GM18867 (cell line): ENCODE measurements at regions not wholly inside any gene's neighbourhood (a gene's known extent, or its start where the extent isn't known, plus 50 kb on each side); places are given as distances from the start of the nearest gene placed in this dataset.

ENCODE experiments used
- ATAC-seq: cut with Tn5 transposase; IDR thresholded peaks from one replicate; pipeline ENCODE4 v1.9.1; 2021; ENCODE audit warnings: mild to moderate bottlenecking, moderate library complexity; ENCODE audit not compliant: unreplicated experiment

- no peak for ATAC-seq
Observed at GRCh38 chr11:103530257-103530656, 421.0 kb downstream of the DYNC2H1 start.

DNA sequence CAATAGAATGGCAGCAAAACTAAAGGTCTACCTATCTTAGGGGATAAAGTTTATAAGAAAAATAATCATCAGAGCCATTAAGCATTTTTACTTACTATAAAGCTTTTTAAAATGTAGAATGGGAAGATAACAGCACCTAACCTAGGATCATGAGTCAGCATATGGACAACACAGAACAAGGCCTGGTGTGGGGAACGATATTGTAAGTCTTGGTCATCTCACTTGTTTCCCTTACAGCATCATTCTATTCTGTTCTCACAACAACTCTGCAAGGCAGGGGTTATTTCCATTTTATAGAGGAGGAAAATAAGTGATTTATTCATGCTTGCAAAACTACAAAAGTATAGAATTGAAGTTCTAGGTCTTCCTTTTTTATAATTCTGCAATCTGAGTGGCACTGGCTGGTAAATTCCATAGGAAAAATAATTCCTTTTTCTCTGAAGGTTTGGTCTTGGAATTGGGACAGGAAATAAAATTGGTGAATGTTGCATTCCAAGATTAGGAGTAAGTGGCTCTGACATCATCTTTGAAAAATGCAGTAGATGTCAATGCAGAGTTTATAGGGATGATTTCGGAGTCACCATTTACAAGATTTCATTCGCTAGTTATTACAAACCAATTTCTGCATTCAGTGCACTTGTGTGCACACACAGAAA is 423.0 kb downstream of the DYNC2H1 start:
- no peak for ATAC-seq

DNA sequence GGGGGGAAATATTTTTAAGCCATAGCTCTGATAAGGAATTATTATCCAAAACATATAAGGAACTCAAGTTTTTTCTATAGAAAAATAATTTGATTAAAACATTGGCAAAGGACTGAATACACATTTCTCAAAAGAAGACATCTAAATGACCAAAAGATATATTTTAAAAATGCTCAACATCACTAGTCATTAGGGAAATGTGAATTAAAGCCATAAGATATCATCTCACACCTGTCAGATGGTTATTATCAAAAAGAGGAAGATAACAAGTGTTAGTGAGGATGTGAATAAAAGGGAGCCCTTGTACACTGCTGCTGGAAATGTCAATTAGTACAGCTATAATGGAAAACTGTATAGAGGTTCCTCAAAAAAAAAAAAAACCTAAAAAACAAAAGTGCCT is 425.0 kb downstream of the DYNC2H1 start:
- ATAC-seq: no peak

- ATAC-seq: no peak
Observed at GRCh38 chr11:103534959-103535358, 425.7 kb downstream of the DYNC2H1 start.

GRCh38 chr11:103536335-103536722 is 427.1 kb downstream of the DYNC2H1 start:
- no peak for ATAC-seq

GRCh38 chr11:103537904-103538502 is 428.8 kb downstream of the DYNC2H1 start:
- no peak for ATAC-seq

GRCh38 chr11:103539166-103539565 is 429.9 kb downstream of the DYNC2H1 start:
- no peak for ATAC-seq

- no peak for ATAC-seq
Observed at GRCh38 chr11:103541186-103541795, 432.1 kb downstream of the DYNC2H1 start.

DNA sequence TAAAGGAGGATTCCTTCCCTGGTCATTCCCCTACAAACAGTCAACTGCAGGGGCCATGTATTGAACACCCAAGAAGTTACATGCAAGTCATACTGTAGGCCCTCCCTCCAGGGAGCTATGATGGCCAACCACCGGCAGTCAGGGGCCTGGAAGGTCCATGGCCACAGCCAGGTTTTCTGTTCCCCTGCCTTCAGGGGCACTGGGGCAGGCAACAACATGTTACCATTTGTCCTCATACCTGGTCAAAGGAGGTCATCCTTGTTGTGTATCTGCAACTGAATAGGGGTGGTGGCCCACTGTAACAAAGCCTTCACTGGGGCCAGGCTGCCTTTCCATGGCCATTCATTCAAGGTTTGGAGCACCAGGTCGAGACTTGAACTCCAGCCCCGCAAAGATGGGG is 433.6 kb downstream of the DYNC2H1 start:
- no peak for ATAC-seq

GRCh38 chr11:103543456-103543855 is 434.2 kb downstream of the DYNC2H1 start:
- no peak for ATAC-seq

GRCh38 chr11:103544874-103545273 is 435.6 kb downstream of the DYNC2H1 start:
- no peak for ATAC-seq

DNA sequence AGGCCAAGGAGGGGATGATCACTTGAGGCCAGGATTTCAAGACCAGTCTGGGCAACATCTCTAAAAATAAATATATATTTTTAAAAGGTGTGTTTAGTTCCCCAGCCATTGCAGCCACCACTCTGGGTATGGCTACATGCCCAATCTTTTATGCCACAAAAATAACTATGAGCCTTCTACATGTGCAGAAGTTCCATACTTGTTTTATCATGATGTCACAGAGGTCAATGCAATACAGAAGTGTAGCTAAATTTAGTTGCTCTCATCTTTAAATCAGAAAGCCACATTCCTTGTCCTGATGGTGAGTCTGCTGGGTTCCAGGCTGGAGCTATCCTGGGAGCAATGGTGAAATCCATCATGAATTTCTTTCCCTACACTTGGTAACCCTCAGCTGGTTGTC is 436.3 kb downstream of the DYNC2H1 start:
- ATAC-seq: no peak

DNA sequence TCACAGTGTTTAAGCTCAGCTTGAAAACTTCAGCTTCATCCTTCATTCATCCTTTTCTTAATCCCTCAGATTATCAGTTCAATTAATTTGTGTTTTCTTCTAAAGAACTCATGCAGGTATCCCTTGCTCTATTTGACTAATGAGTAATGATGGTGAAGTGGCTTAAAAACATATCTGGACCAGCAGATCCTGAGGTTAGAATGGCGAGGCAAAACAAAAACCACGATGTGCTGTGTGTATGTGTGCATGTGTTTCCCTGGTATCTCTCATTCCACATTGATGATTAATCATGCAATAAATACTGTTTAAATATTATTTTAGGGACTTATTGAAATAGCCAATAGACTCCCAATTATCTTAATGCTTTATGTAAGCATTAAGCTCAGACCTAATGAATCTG is 437.0 kb downstream of the DYNC2H1 start:
- no peak for ATAC-seq

DNA sequence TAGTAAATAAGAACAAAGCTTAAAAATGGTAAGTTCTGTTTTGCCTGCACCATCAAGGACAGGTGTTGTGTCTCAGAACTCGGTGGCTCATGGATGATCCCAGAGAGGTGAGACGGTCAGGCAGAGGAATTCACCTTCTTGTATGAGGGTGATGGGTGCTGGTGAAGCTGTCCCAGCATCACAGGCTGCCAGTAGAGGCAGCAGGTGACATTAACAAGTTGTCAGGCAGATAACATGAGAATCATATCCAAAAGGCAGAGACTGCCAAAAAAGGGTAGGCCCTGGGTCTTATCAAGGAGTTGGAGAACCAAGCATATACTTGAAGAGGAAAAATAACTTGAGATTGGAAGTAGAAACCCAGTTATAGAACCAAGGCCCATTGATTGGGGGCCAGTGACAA is 437.8 kb downstream of the DYNC2H1 start:
- no peak for ATAC-seq

- ATAC-seq: no peak
Observed at GRCh38 chr11:103547691-103548090, 438.5 kb downstream of the DYNC2H1 start.

DNA sequence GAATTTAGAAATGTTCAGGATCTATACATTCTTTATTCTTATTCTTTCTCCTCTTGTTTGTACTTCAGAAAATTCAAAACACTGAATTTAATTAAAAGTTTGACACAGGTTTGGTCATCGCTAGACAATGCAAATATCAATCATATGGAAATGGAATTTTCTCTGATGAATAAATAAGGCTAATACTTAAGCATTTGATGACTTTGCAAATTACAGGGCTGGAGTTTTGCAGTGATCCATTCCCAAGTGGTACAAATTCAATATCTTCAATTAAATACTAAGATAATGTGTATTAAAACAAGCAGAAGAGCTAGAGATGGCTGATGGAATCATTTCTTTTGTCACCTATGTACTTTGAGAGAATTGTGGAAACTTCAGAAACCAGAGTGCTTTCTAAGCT is 439.6 kb downstream of the DYNC2H1 start:
- no peak for ATAC-seq

GRCh38 chr11:103550811-103551210 is 441.6 kb downstream of the DYNC2H1 start:
- ATAC-seq: no peak

GRCh38 chr11:103552086-103552485 is 442.9 kb downstream of the DYNC2H1 start:
- ATAC-seq: no peak

- ATAC-seq: no peak
Observed at GRCh38 chr11:103556171-103556570, 446.9 kb downstream of the DYNC2H1 start.

DNA sequence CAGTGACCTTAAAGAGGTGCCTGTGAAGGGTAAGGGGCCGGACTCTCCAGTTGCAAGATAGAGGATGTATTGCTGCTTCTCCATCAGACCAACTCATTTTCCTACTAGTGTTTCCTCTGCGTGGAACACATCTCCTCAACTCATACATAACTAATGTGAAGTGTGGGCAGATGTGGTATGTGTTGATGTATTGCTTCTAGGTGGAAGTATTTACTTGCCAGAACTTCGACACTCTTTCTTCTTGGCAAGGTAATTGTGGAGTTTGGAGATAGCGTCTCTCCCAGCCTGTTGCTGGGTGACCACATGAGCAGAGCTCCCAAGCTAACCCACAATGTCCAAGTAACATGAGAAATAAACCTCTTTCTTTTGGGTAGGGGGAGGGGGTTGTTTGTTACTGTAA is 456.9 kb downstream of the DYNC2H1 start:
- ATAC-seq: no peak

GRCh38 chr11:103581760-103582159 is 454.7 kb upstream of the DDI1 start:
- no peak for ATAC-seq

- ATAC-seq: no peak
Observed at GRCh38 chr11:103582351-103582909, 454.0 kb upstream of the DDI1 start.
